K562 (cell line): ENCODE measurements at regions not wholly inside any gene's neighbourhood (a gene's known extent, or its start where the extent isn't known, plus 50 kb on each side); places are given as distances from the start of the nearest gene placed in this dataset.

Source experiments
- ATAC-seq: fragments of 200-7000 bp; cut with Tn5 transposase; 3 replicates; pipeline ENCODE4 v1.9.1; 2020; ENCODE audit warnings: moderate library complexity
- BruUV-seq: library from RNA; stranded (reverse); fragments of 400-500 nt; replicated peaks from 2 replicates; lab custom pipeline; 2021; lab: Mats Ljungman, UMichigan
- CTCF ChIA-PET: fragments of 300-600 bp; formaldehyde crosslinking; extraction: SDS; loops from one replicate; lab custom pipeline; 2021; ENCODE audit warnings: low intra/inter-chr PET ratio; lab: Yijun Ruan, JAX
- POLR2A ChIA-PET: fragments of 300-600, 350-650 bp; sonication (Branson Sonifier 250); formaldehyde crosslinking; extraction: SDS; loops from one replicate; lab custom pipeline; 2021; ENCODE audit warnings: antibody characterized with exemption, inconsistent platforms; lab: Yijun Ruan, JAX
- DNase-seq, 4 experiments: peaks; one replicate each; pipeline versions ENCODE4 v3.0.0 to v3.0.0-alpha.2; 2011 to 2018; ENCODE audit warnings: low spot score in 3 of 4, mixed read lengths in 3 of 4; ENCODE audit errors: extremely low read depth in 1 of 4
- FAIRE-seq: peaks from 2 replicates; lab custom pipeline; 2011; peaks lifted over from hg19 to GRCh38; lab: Jason Lieb, UNC
- H2AFZ ChIP-seq: 2 replicates; pipeline ENCODE4 v1.6.0; 2011; ENCODE audit warnings: low read depth, low read length, control low read depth, inconsistent platforms
- H3K27ac ChIP-seq: fragments of 200-600 bp; 3 replicates; pipeline ENCODE4 v1.8.0; 2011; ENCODE audit warnings: low read depth, mild to moderate bottlenecking, control low read depth, inconsistent platforms, low read length, moderate library complexity, mixed read lengths; ENCODE audit errors: extremely low read depth
- H3K27me3 ChIP-seq, 2 experiments: fragments of 300-600 bp in 1 of 2; 2 replicates in 1 of 2; 3 replicates in 1 of 2; pipeline versions ENCODE4 v1.6.0 to v1.8.0; 2011; ENCODE audit warnings: inconsistent platforms in 2 of 2, low read length in 2 of 2, mild to moderate bottlenecking in 1 of 2, mixed read lengths in 1 of 2, moderate library complexity in 1 of 2; ENCODE audit not compliant: control insufficient read depth in 2 of 2, insufficient read depth in 2 of 2
- H3K36me3 ChIP-seq: fragments of 300-600 bp; 3 replicates; pipeline ENCODE4 v1.8.0; 2011; ENCODE audit warnings: mild to moderate bottlenecking, low read length, inconsistent platforms; ENCODE audit not compliant: control insufficient read depth, insufficient read depth
- H3K4me1 ChIP-seq, 2 experiments: fragments of 200-600 bp in 1 of 2; replicated peaks in 1 of 2; 2 replicates in 1 of 2; 3 replicates in 1 of 2; pipeline versions ENCODE4 v1.5.1 to v1.8.0; 2011; ENCODE audit warnings: inconsistent platforms in 2 of 2, low read length in 2 of 2, mild to moderate bottlenecking in 1 of 2, mixed read lengths in 1 of 2, moderate library complexity in 1 of 2; ENCODE audit not compliant: control insufficient read depth in 2 of 2, insufficient read depth in 2 of 2
- H3K4me2 ChIP-seq: 2 replicates; pipeline ENCODE4 v1.6.1; 2011; ENCODE audit warnings: low read length, control low read depth, inconsistent platforms, mixed read lengths; ENCODE audit not compliant: insufficient read depth
- H3K4me3 ChIP-seq: fragments of 200-600 bp; sonication (generic), shearing (Covaris generic); 2 replicates; pipeline ENCODE4 v1.5.1; 2016; ENCODE audit warnings: control low read depth, inconsistent platforms
- H3K79me2 ChIP-seq: fragments of 200-600 bp; 3 replicates; pipeline ENCODE4 v1.8.0; 2011; ENCODE audit warnings: low read length, inconsistent platforms; ENCODE audit not compliant: control insufficient read depth, insufficient read depth
- H3K9ac ChIP-seq, 2 experiments: 2 replicates each; pipeline versions ENCODE4 v1.6.0 to v1.6.1; 2011; ENCODE audit warnings: low read depth in 2 of 2, low read length in 2 of 2, control low read depth in 1 of 2, inconsistent platforms in 1 of 2, mild to moderate bottlenecking in 1 of 2, mixed read lengths in 1 of 2; ENCODE audit not compliant: insufficient read depth in 1 of 2
- H3K9me1 ChIP-seq: one replicate; pipeline ENCODE4 v1.6.0; 2011; ENCODE audit warnings: inconsistent platforms, mild to moderate bottlenecking, low read length, moderate library complexity; ENCODE audit not compliant: control insufficient read depth, insufficient read depth
- H3K9me3 ChIP-seq: replicated peaks from 2 replicates; pipeline ENCODE4 v1.5.1; 2011; ENCODE audit warnings: low read depth, low read length, inconsistent platforms; ENCODE audit not compliant: control insufficient read depth, insufficient read depth
- H4K20me1 ChIP-seq: replicated peaks from 2 replicates; pipeline ENCODE4 v1.6.1; 2011; ENCODE audit warnings: low read length, inconsistent platforms, mixed read lengths; ENCODE audit not compliant: control insufficient read depth, insufficient read depth
- FOXO4 ChIP-seq: fragments of 450-650 bp; formaldehyde crosslinking; IDR thresholded peaks from 2 replicates; pipeline ENCODE4 v1.4.0; 2020; ENCODE audit warnings: mild to moderate bottlenecking, moderate library complexity
- KAT2B ChIP-seq: IDR thresholded peaks from one replicate; pipeline ENCODE4 v1.6.1; 2012; ENCODE audit warnings: low read depth, mild to moderate bottlenecking, control low read depth, inconsistent platforms, low read length, moderate library complexity
- KDM4B ChIP-seq, 2 experiments: fragments of 450-650 bp in 1 of 2; sonication (generic) in 1 of 2; IDR thresholded peaks; 2 replicates each; pipeline ENCODE4 v1.6.1; 2016 to 2017; ENCODE audit warnings: borderline replicate concordance in 2 of 2, antibody characterized with exemption in 1 of 2, low read depth in 1 of 2, mild to moderate bottlenecking in 1 of 2
- KLF16 ChIP-seq: IDR thresholded peaks from 2 replicates; pipeline ENCODE4 v1.6.1; 2016; ENCODE audit warnings: antibody characterized with exemption
- SMC3 ChIP-seq: conservative IDR thresholded peaks from 2 replicates; pipeline ENCODE4 v1.6.1; 2011; ENCODE audit warnings: low read depth, low read length, improper control_type of control experiment; ENCODE audit not compliant: insufficient read depth
- SRSF7 ChIP-seq: fragments of 200-400 bp; formaldehyde crosslinking; optimal IDR thresholded peaks from 2 replicates; pipeline ENCODE3; 2017; ENCODE audit warnings: mild to moderate bottlenecking, low read depth, low read length
- ZNF232 ChIP-seq: sonication (generic); formaldehyde crosslinking; IDR thresholded peaks from 2 replicates; pipeline ENCODE4 v1.8.0; 2022; ENCODE audit warnings: mild to moderate bottlenecking, missing genetic modification reagents
- ZNF57 ChIP-seq: fragments of 450-650 bp; formaldehyde crosslinking; IDR thresholded peaks from 2 replicates; pipeline ENCODE4 v1.4.0; 2020; ENCODE audit warnings: mild to moderate bottlenecking, moderate library complexity
- ZNF707 ChIP-seq: fragments of 250-450 bp; sonication (Bioruptor Pico); conservative IDR thresholded peaks from 2 replicates; pipeline ENCODE4 v1.8.0; 2022; ENCODE audit warnings: inconsistent platforms, mild to moderate bottlenecking, moderate library complexity
- WGBS: fragments of 100-300 bp; shearing (Covaris generic); methylation state at CpG from one replicate; pipeline ENCODE4 v1.1.6; 2016; ENCODE audit warnings: low coverage, mixed read lengths; ENCODE audit not compliant: insufficient coverage; ENCODE audit errors: missing lambda C conversion rate; 5-methylcytosine and 5-hydroxymethylcytosine counted together
- in situ Hi-C: fragments of 300-500 bp; cut with MboI; formaldehyde crosslinking; loops from 4 replicates; pipeline ENCODE4 v1.15.0; 2018; ENCODE audit warnings: inconsistent platforms, mixed read lengths
- intact Hi-C: fragments of 100-400 bp; cut with micrococcal nuclease; formaldehyde crosslinking; loops from 2 replicates; pipeline ENCODE4 v1.14.2; 2022

DNA sequence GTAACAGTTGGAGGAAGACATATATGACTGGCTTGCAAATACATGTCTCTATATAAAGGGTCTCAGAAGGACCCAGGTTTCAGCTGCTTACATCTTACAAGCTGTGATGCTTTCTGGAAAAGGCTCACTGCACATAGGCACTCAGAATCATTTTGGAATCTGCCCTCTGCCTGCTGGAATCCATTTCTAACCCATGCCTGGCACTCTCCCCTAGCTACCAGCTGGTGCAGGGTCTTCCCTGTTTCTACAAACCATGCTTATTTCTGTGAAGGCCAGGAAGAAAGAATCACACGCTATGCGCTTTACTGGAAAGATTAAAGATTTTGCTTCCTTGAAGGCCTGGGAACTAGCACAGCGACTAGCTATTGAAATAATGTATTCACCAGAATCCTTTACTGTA is 151.3 kb downstream of the DICER1 start:
- intact Hi-C loops, result loop anchor here (10.0 kb wide), 1 partner anchor 1081 kb away; the partner anchor contains the start of gene FAM181A
- DNase-seq, result no peak
- Histone ChIP-seq H3K27ac (no peak overlapping the region), H3K9ac (no peak overlapping the region), H3K9me1 (no peaks in the 10 kb centered on the region), H3K4me2 (no peak overlapping the region), H2AFZ (no peak overlapping the region), H4K20me1 (no peaks in the 10 kb centered on the region), H3K36me3 (no peaks in the 10 kb centered on the region), H3K79me2 (no peaks in the 10 kb centered on the region), H3K27me3 (peaks cover 0 to 33% of the 10 kb centered on the region in 2 experiments; a peak in 4 of 5 replicates), H3K4me1 (no peaks in the 10 kb centered on the region), H3K9me3 (no peaks in the 10 kb centered on the region), H3K4me3 (no peak overlapping the region)
- no TSS peak for BruUV-seq
- POLR2A ChIA-PET, result interaction anchor here (0.6 kb wide), 1 partner anchor 123 kb away, joined by 3 read pairs; no protein-coding TSS in a partner anchor
- FAIRE-seq, result no peak
- in situ Hi-C loops, result no loop called here
- TF ChIP-seq ZNF232 (CRISPR knock-in tag) (no peak), FOXO4 (CRISPR knock-in tag) (no peak), ZNF707 (CRISPR knock-in tag) (no peak), KDM4B (IDR thresholded peaks at IDR 0.05; ENCODE audit: borderline replicate concordance in 2 of 2, low read depth in 1 of 2) (no peak), KAT2B (no peak), SMC3 (no peak), ZNF57 (CRISPR knock-in tag) (no peak), SRSF7 (no peak), KLF16 (no peak)
- CTCF ChIA-PET, result no interaction called here
- no peak for ATAC-seq
- WGBS, result 0% methylated on average over 1 of the region's 3 CpGs
